ENCODE measurements at regions not wholly inside any gene's neighbourhood (a gene's known extent, or its start where the extent isn't known, plus 50 kb on each side); places are given as distances from the start of the nearest gene placed in this dataset.

DNA sequence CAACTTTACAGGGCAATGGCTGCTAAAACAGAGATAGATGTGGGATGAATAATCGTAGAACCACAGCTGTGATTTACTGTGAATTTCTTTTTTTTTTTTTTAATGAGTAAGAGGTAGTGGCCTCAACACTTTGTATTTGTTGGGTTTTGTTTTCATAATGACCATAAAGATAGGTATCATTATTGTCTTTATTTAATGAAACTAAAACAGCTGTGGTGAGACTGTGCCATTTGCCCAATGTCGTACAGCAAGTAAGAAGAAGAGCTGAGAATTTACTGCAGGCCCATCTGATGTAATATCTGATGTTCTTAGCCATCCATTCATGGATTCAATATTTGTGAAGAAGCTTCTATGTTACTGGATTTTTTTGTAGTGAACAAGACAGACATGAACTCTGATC, 271.2 kb downstream of the IPMK start:
- no peak for DNase-seq

DNA sequence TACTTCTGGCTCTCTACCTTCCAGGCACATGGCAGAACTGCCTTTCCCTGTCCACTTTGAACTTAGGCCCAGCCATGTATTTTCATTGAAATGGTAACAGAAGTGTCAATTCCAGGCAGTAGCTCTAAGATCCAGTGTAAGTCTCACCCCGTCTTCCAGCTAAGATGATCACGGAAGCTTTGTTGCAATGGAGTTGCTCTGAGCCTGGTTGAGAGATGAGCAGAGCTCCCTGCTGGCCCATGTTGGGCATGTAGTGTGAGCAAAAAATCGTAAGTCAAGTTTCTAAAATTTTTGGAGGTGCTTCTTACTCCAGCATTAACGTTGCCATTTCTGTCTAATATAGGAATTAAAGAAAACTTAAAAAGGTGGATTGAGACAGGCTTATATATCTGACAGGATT, 274.4 kb downstream of the IPMK start:
- no peaks in the 10 kb centered on the region for H3K4me1 ChIP-seq
- TF ChIP-seq, protein P1, sequence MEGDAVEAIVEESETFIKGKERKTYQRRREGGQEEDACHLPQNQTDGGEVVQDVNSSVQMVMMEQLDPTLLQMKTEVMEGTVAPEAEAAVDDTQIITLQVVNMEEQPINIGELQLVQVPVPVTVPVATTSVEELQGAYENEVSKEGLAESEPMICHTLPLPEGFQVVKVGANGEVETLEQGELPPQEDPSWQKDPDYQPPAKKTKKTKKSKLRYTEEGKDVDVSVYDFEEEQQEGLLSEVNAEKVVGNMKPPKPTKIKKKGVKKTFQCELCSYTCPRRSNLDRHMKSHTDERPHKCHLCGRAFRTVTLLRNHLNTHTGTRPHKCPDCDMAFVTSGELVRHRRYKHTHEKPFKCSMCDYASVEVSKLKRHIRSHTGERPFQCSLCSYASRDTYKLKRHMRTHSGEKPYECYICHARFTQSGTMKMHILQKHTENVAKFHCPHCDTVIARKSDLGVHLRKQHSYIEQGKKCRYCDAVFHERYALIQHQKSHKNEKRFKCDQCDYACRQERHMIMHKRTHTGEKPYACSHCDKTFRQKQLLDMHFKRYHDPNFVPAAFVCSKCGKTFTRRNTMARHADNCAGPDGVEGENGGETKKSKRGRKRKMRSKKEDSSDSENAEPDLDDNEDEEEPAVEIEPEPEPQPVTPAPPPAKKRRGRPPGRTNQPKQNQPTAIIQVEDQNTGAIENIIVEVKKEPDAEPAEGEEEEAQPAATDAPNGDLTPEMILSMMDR (IDR thresholded peaks at IDR 0.05) = no peak
- TF ChIP-seq POLR2A (IDR thresholded peaks at IDR 0.05) = no peak
- no peaks in the 10 kb centered on the region for H3K27me3 ChIP-seq
- no peaks in the 10 kb centered on the region for H3K9me3 ChIP-seq
- no peaks in the 10 kb centered on the region for H3K36me3 ChIP-seq
- intact Hi-C loops (cut with DNase I) = no loop called here
- H3K4me3 ChIP-seq = no peak overlapping the region
- 57 to 69% methylated on average over 3 to 4 of the region's 4 CpGs for WGBS, 2 donors
- no peak for DNase-seq
- H3K27ac ChIP-seq = no peak overlapping the region

More for the DNA sequence above, 271.2 kb downstream of the IPMK start:
- Histone ChIP-seq H3K27ac (no peak overlapping the region), H3K27me3 (no peaks in the 10 kb centered on the region), H3K9me3 (no peaks in the 10 kb centered on the region), H3K4me3 (no peak overlapping the region), H3K4me1 (no peaks in the 10 kb centered on the region), H3K36me3 (no peaks in the 10 kb centered on the region)
- TF ChIP-seq, protein P1 (IDR thresholded peaks at IDR 0.05) = no peak
- TF ChIP-seq POLR2A (IDR thresholded peaks at IDR 0.05) = no peak
- WGBS, 2 donors = 73 to 82% methylated on average over 2 of the region's 2 CpGs
- intact Hi-C loops (cut with DNase I) = no loop called here

DNA sequence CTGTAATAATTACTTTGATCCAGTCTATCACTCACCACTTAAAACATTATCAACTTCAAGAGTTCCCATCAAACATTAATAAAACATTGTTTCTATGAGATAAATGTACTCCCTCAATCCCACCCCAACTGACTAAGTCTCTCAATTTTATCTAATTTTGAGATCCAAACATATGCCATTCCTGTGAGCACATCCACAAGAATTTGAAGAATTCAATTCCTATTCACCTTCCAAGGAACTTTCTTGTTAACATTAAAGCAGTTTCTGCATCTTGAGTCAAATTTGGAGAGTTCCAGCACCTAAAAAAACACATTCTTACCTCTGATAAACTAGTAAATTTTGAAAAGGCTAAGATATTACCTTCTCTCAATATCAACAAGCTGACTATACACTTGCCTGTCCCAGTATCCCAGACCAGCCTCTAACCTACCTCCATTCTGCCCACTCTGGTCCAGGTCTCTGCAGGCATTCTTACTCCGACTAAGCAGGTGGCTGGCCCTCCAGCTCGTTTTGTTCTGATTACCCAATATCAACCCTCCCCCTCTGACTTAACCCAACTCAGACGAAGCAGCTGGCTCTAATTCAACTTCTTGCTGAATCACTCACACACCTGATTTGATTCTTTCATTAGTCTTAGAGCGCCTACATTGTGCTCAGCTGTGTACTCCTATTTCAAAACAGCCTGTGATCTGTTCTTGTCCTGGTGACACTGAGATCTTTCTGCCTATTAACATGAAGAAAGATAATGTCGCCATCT, 275.2 kb downstream of the IPMK start:
- TF ChIP-seq, protein P1 (IDR thresholded peaks at IDR 0.05) = no peak
- TF ChIP-seq POLR2A (IDR thresholded peaks at IDR 0.05) = no peak
- DNase-seq = no peak

DNA sequence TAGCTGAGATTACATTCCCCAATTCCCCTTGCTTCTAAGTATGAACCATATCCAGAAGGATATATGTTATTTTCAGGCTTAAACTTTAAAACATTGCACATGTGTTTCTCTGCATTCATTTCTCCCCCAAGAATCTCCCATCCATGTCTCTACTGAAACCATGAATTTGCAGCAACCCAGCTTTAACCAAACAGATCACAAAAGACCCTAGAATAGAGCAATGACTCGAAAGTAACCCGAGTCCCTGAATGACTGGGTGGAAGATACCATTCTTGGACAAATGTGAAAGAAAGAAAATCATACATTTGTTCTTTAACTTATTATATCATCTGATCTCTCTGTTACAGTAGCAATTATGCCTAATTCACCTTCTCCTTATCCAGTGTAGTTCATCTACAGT, 278.7 kb downstream of the IPMK start:
- no peak for DNase-seq
- no peak for TF ChIP-seq POLR2A (IDR thresholded peaks at IDR 0.05)
- TF ChIP-seq, protein P1 (IDR thresholded peaks at IDR 0.05) = no peak
- no peak overlapping the region for H3K27ac ChIP-seq
- 44 to 51% methylated on average over 2 of the region's 2 CpGs for WGBS, 2 donors
- intact Hi-C loops (cut with DNase I) = no loop called here
- H3K4me3 ChIP-seq = no peak overlapping the region
- no peaks in the 10 kb centered on the region for H3K9me3 ChIP-seq
- no peaks in the 10 kb centered on the region for H3K4me1 ChIP-seq
- no peaks in the 10 kb centered on the region for H3K27me3 ChIP-seq
- H3K36me3 ChIP-seq = no peaks in the 10 kb centered on the region

More for the DNA sequence above, 275.2 kb downstream of the IPMK start:
- 39 to 45% methylated on average over 5 of the region's 5 CpGs for WGBS, 2 donors
- intact Hi-C loops (cut with DNase I) = no loop called here
- no peak overlapping the region for H3K27ac ChIP-seq
- no peaks in the 10 kb centered on the region for H3K4me1 ChIP-seq
- H3K36me3 ChIP-seq = no peaks in the 10 kb centered on the region
- H3K4me3 ChIP-seq = no peak overlapping the region
- H3K27me3 ChIP-seq = no peaks in the 10 kb centered on the region
- H3K9me3 ChIP-seq = no peaks in the 10 kb centered on the region

DNA sequence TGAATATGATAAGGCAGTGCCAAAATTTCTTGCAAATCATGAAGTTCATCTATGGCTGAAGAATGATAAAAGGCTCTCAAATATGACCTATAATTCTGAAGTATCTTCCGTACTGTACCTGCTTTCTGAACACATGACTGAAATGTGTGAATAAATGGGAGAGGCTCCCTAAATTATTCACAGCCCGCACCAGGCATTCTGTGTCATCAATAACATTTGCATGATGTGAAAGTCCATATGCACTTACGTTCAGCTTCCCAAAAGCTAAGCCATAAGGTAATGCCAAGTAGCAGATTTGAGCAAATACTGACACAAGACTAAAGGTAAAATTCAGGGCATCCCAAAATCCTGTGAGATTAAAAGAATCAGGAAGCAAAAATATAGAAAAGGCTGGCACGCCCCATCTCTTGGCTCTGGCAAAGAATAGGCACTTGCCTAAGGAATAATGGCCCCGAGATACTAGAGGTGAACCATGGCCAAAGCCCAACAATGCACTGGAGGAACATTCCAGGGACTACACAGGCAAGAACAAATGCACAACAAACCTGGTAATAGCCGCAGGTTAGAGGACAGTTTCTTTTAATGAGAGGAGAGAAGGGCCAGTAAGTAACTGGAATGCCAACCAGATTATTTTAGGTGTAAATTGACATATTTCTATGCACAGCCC, 280.5 kb downstream of the IPMK start:
- DNase-seq = no peak
- Histone ChIP-seq H3K4me3 (no peak overlapping the region), H3K27me3 (no peaks in the 10 kb centered on the region), H3K4me1 (no peaks in the 10 kb centered on the region), H3K9me3 (no peaks in the 10 kb centered on the region), H3K36me3 (no peaks in the 10 kb centered on the region), H3K27ac (no peak overlapping the region)
- WGBS, 2 donors = 62 to 64% methylated on average over 6 of the region's 6 CpGs
- TF ChIP-seq, protein P1 (IDR thresholded peaks at IDR 0.05) = no peak
- TF ChIP-seq POLR2A (IDR thresholded peaks at IDR 0.05) = no peak
- intact Hi-C loops (cut with DNase I) = no loop called here

Data from esophagus squamous epithelium (tissue), 5 donors.